IMR-90 (cell line): ENCODE measurements at regions not wholly inside any gene's neighbourhood (a gene's known extent, or its start where the extent isn't known, plus 50 kb on each side); places are given as distances from the start of the nearest gene placed in this dataset.

Source experiments
- ATAC-seq: fragments of 200-7000 bp; cut with Tn5 transposase; 2 replicates; pipeline ENCODE4 v1.9.1; 2020; ENCODE audit warnings: low read depth, mild to moderate bottlenecking, moderate library complexity
- BruUV-seq: library from RNA; stranded (reverse); fragments of 400-500 nt; replicated peaks from 2 replicates; lab custom pipeline; 2021; lab: Mats Ljungman, UMichigan
- CTCF ChIA-PET: fragments of 300-600 bp; formaldehyde crosslinking; extraction: SDS; loops from one replicate; lab custom pipeline; 2021; ENCODE audit warnings: antibody characterized with exemption; lab: Yijun Ruan, JAX
- POLR2A ChIA-PET: fragments of 300-600 bp; sonication (Branson Sonifier 250); formaldehyde crosslinking; loops from one replicate; lab custom pipeline; 2022; ENCODE audit warnings: antibody characterized with exemption; ENCODE audit not compliant: unreplicated experiment; lab: Charles Lee
- DNase-seq: peaks from one replicate; pipeline ENCODE4 v3.0.0; 2013
- H2AFZ ChIP-seq: replicated peaks from 2 replicates; pipeline ENCODE3; 2013; ENCODE audit warnings: low read length, mild to moderate bottlenecking; ENCODE audit not compliant: poor library complexity
- H2AK5ac ChIP-seq: 2 replicates; pipeline ENCODE4 v1.6.1; 2013; ENCODE audit warnings: low read depth, low read length, inconsistent platforms
- H2AK9ac ChIP-seq: replicated peaks from 2 replicates; pipeline ENCODE3; 2013; ENCODE audit warnings: mild to moderate bottlenecking, low read depth, low read length, moderate library complexity; ENCODE audit not compliant: poor library complexity
- H2BK120ac ChIP-seq: 2 replicates; pipeline ENCODE4 v1.6.1; 2013; ENCODE audit warnings: low read depth, low read length, inconsistent platforms
- H2BK15ac ChIP-seq: 3 replicates; pipeline ENCODE4 v1.6.1; 2013; ENCODE audit warnings: low read depth, low read length, inconsistent platforms
- H2BK20ac ChIP-seq: 2 replicates; pipeline ENCODE4 v1.6.1; 2013; ENCODE audit warnings: low read depth, mild to moderate bottlenecking, inconsistent platforms, low read length, moderate library complexity
- H2BK5ac ChIP-seq: 2 replicates; pipeline ENCODE4 v1.6.1; 2013; ENCODE audit warnings: mild to moderate bottlenecking, low read depth, low read length, inconsistent platforms; ENCODE audit not compliant: poor library complexity, severe bottlenecking
- H3K14ac ChIP-seq: replicated peaks from 2 replicates; pipeline ENCODE4 v1.6.1; 2013; ENCODE audit warnings: low read depth, low read length, inconsistent platforms
- H3K18ac ChIP-seq: 2 replicates; pipeline ENCODE4 v1.6.1; 2013; ENCODE audit warnings: low read depth, low read length, control low read depth
- H3K23ac ChIP-seq: 2 replicates; pipeline ENCODE4 v1.6.1; 2013; ENCODE audit warnings: low read depth, low read length, inconsistent platforms
- H3K27ac ChIP-seq: 2 replicates; pipeline ENCODE4 v1.5.1; 2013; ENCODE audit warnings: mild to moderate bottlenecking, control low read depth, low read length; ENCODE audit not compliant: insufficient read depth
- H3K27me3 ChIP-seq: 2 replicates; pipeline ENCODE4 v1.6.1; 2013; ENCODE audit warnings: low read length; ENCODE audit not compliant: control insufficient read depth, insufficient read depth
- H3K36me3 ChIP-seq: 2 replicates; pipeline ENCODE4 v1.6.1; 2013; ENCODE audit warnings: low read length, mixed read lengths; ENCODE audit not compliant: control insufficient read depth, insufficient read depth
- H3K4ac ChIP-seq: 2 replicates; pipeline ENCODE4 v1.6.1; 2013; ENCODE audit warnings: low read depth, low read length, inconsistent platforms
- H3K4me1 ChIP-seq: 2 replicates; pipeline ENCODE4 v1.6.1; 2013; ENCODE audit warnings: low read length, mixed read lengths; ENCODE audit not compliant: control insufficient read depth, insufficient read depth
- H3K4me2 ChIP-seq: 2 replicates; pipeline ENCODE4 v1.6.1; 2013; ENCODE audit warnings: low read depth, mild to moderate bottlenecking, control low read depth, low read length, moderate library complexity
- H3K4me3 ChIP-seq: 2 replicates; pipeline ENCODE4 v1.5.1; 2013; ENCODE audit warnings: low read depth, mild to moderate bottlenecking, control low read depth, low read length, moderate library complexity; ENCODE audit not compliant: insufficient read depth
- H3K56ac ChIP-seq: 2 replicates; pipeline ENCODE4 v1.6.1; 2013; ENCODE audit warnings: low read length, inconsistent platforms; ENCODE audit not compliant: insufficient read depth; ENCODE audit errors: extremely low read depth
- H3K79me1 ChIP-seq, 2 experiments: 2 replicates each; pipeline ENCODE4 v1.6.1; 2013; ENCODE audit warnings: low read length in 2 of 2, inconsistent platforms in 1 of 2, low read depth in 1 of 2
- H3K9ac ChIP-seq: 2 replicates; pipeline ENCODE4 v1.6.1; 2013; ENCODE audit warnings: low read depth, low read length, control low read depth
- H3K9me1 ChIP-seq: 2 replicates; pipeline ENCODE4 v1.6.1; 2013; ENCODE audit warnings: low read length, inconsistent platforms; ENCODE audit not compliant: insufficient read depth
- H3K9me3 ChIP-seq: 2 replicates; pipeline ENCODE4 v1.6.1; 2013; ENCODE audit warnings: low read length; ENCODE audit not compliant: control insufficient read depth, insufficient read depth
- H4K20me1 ChIP-seq: 2 replicates; pipeline ENCODE4 v1.6.1; 2013; ENCODE audit warnings: low read length, inconsistent platforms; ENCODE audit not compliant: insufficient read depth
- H4K5ac ChIP-seq: 2 replicates; pipeline ENCODE4 v1.6.1; 2013; ENCODE audit warnings: mild to moderate bottlenecking, low read depth, low read length, control low read depth
- H4K8ac ChIP-seq, 2 experiments: 2 replicates each; pipeline ENCODE4 v1.6.1; 2013; ENCODE audit warnings: low read depth in 2 of 2, low read length in 2 of 2, control low read depth in 1 of 2, inconsistent platforms in 1 of 2
- H4K91ac ChIP-seq: 2 replicates; pipeline ENCODE4 v1.6.1; 2013; ENCODE audit warnings: low read depth, low read length, inconsistent platforms; ENCODE audit not compliant: insufficient read depth
- ELK1 ChIP-seq: fragments of 150-350 bp; IDR thresholded peaks from 2 replicates; pipeline ENCODE4 v1.6.1; 2016; ENCODE audit warnings: low read depth, mild to moderate bottlenecking, low read length, moderate library complexity, borderline replicate concordance
- FOS ChIP-seq: fragments of 150-350 bp; IDR thresholded peaks from 2 replicates; pipeline ENCODE4 v1.6.1; 2016; ENCODE audit warnings: low read depth, low read length
- MAFK ChIP-seq: IDR thresholded peaks from 2 replicates; pipeline ENCODE4 v1.6.1; 2012; ENCODE audit warnings: low read depth, low read length, improper control_type of control experiment
- MXI1 ChIP-seq: IDR thresholded peaks from 2 replicates; pipeline ENCODE4 v1.6.1; 2012; ENCODE audit warnings: low read depth, mild to moderate bottlenecking, low read length, moderate library complexity, borderline replicate concordance
- POLR2A ChIP-seq: IDR thresholded peaks from 2 replicates; pipeline ENCODE4 v1.6.1; 2012; ENCODE audit warnings: mild to moderate bottlenecking, low read depth, low read length
- RAD21 ChIP-seq: IDR thresholded peaks from 2 replicates; pipeline ENCODE4 v1.6.1; 2012; ENCODE audit warnings: low read length, improper control_type of control experiment
- RCOR1 ChIP-seq: IDR thresholded peaks from 2 replicates; pipeline ENCODE4 v1.6.1; 2012; ENCODE audit warnings: mild to moderate bottlenecking, low read length, improper control_type of control experiment; ENCODE audit not compliant: insufficient replicate concordance
- RFX5 ChIP-seq: IDR thresholded peaks from 2 replicates; pipeline ENCODE4 v1.8.0; 2012; ENCODE audit warnings: low read depth, mild to moderate bottlenecking, low read length, moderate library complexity
- SMC3 ChIP-seq: fragments of 150-350 bp; IDR thresholded peaks from 2 replicates; pipeline ENCODE4 v1.6.1; 2016; ENCODE audit warnings: low read depth, mild to moderate bottlenecking, antibody characterized with exemption, low read length, moderate library complexity
- WGBS, 2 experiments: methylation state at CpG; one replicate each; pipeline versions ENCODE4 v1.1.5 to v1.1.7; 2013; ENCODE audit warnings: missing lambda C conversion rate in 2 of 2; ENCODE audit not compliant: insufficient read length in 1 of 2; ENCODE audit errors: extremely low coverage in 2 of 2; 5-methylcytosine and 5-hydroxymethylcytosine counted together
- dilution Hi-C: fragments of 300-500 bp; cut with HindIII; formaldehyde crosslinking; loops from one replicate; pipeline ENCODE4 v1.14.3; 2018; ENCODE audit warnings: low sequenced_read_pairs; ENCODE audit not compliant: unreplicated experiment
- in situ Hi-C: fragments of 300-500 bp; cut with MboI; formaldehyde crosslinking; loops from 3 replicates; pipeline ENCODE4 v1.14.3; 2019; ENCODE audit warnings: low sequenced_read_pairs, inconsistent platforms, mixed read lengths
- intact Hi-C: fragments of 100-400 bp; cut with micrococcal nuclease; formaldehyde crosslinking; loops from 2 replicates; pipeline ENCODE4 v1.10.0; 2022
- TF ChIP-seq, protein P1 (sequence below): conservative IDR thresholded peaks from 2 replicates; pipeline ENCODE4 v1.5.1; 2012; ENCODE audit warnings: mild to moderate bottlenecking, low read depth, low read length, improper control_type of control experiment

- H2BK5ac ChIP-seq = no peak overlapping the region
- ATAC-seq = no peak
- no peak overlapping the region for H3K14ac ChIP-seq
- H3K27ac ChIP-seq = no peak overlapping the region
- no peak overlapping the region for H2AK9ac ChIP-seq
- TF ChIP-seq SMC3 (no peak), ELK1 (no peak), FOS (no peak), MXI1 (no peak), RFX5 (no peak), MAFK (no peak), RCOR1 (no peak), RAD21 (no peak), POLR2A (no peak)
- TF ChIP-seq, protein P1, sequence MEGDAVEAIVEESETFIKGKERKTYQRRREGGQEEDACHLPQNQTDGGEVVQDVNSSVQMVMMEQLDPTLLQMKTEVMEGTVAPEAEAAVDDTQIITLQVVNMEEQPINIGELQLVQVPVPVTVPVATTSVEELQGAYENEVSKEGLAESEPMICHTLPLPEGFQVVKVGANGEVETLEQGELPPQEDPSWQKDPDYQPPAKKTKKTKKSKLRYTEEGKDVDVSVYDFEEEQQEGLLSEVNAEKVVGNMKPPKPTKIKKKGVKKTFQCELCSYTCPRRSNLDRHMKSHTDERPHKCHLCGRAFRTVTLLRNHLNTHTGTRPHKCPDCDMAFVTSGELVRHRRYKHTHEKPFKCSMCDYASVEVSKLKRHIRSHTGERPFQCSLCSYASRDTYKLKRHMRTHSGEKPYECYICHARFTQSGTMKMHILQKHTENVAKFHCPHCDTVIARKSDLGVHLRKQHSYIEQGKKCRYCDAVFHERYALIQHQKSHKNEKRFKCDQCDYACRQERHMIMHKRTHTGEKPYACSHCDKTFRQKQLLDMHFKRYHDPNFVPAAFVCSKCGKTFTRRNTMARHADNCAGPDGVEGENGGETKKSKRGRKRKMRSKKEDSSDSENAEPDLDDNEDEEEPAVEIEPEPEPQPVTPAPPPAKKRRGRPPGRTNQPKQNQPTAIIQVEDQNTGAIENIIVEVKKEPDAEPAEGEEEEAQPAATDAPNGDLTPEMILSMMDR = no peak
- WGBS, 2 experiments = no CpG with 5 or more reads among the region's 3 CpGs
- H2AFZ ChIP-seq = no peak overlapping the region
- no peaks in the 10 kb centered on the region for H3K79me1 ChIP-seq
- no peak overlapping the region for H3K56ac ChIP-seq
- H2AK5ac ChIP-seq = no peak overlapping the region
- no peak overlapping the region for H3K23ac ChIP-seq
- intact Hi-C loops = no loop called here
- no peak overlapping the region for H2BK120ac ChIP-seq
- H3K4me1 ChIP-seq = no peaks in the 10 kb centered on the region
- no peak overlapping the region for H4K91ac ChIP-seq
- no peak overlapping the region for H3K4me2 ChIP-seq
- H2BK15ac ChIP-seq = no peak overlapping the region
- ChIA-PET CTCF (no interaction called here), POLR2A (no interaction called here)
- H2BK20ac ChIP-seq = no peak overlapping the region
- no peaks in the 10 kb centered on the region for H4K20me1 ChIP-seq
- no peak overlapping the region for H3K18ac ChIP-seq
- no TSS peak for BruUV-seq
- H4K5ac ChIP-seq = no peak overlapping the region
- dilution Hi-C loops = no loop called here
- H4K8ac ChIP-seq = no peak overlapping the region
- H3K36me3 ChIP-seq = no peaks in the 10 kb centered on the region
- H3K9ac ChIP-seq = no peak overlapping the region
- in situ Hi-C loops = no loop called here
- no peak for DNase-seq
- no peak overlapping the region for H3K4ac ChIP-seq
- H3K9me1 ChIP-seq = no peaks in the 10 kb centered on the region
- no peaks in the 10 kb centered on the region for H3K27me3 ChIP-seq
- H3K9me3 ChIP-seq = no peaks in the 10 kb centered on the region
- no peak overlapping the region for H3K4me3 ChIP-seq
Observed at GRCh38 chr20:39213476-39214145, 251.5 kb downstream of the DHX35 start.
